HEK293 (cell line): ENCODE measurements at regions not wholly inside any gene's neighbourhood (a gene's known extent, or its start where the extent isn't known, plus 50 kb on each side); places are given as distances from the start of the nearest gene placed in this dataset.

ENCODE experiments used
- CTCF ChIA-PET: fragments of 350-600 bp; formaldehyde crosslinking; extraction: SDS; loops from one replicate; lab custom pipeline; 2021; ENCODE audit warnings: antibody characterized with exemption; lab: Yijun Ruan, JAX
- POLR2A ChIA-PET: fragments of 300-600 bp; formaldehyde crosslinking; extraction: SDS; loops from one replicate; lab custom pipeline; 2020; ENCODE audit warnings: antibody characterized with exemption, inconsistent platforms; lab: Yijun Ruan, JAX
- H3K27ac ChIP-seq: fragments of 200-500 bp; sonication (Bioruptor generic); 2 replicates; pipeline ENCODE4 v1.5.1; 2014; ENCODE audit warnings: low read depth, low read length, control low read depth, inconsistent platforms; ENCODE audit errors: extremely low read depth
- H3K36me3 ChIP-seq, 2 experiments: fragments of 200-500 bp in 1 of 2; sonication (Bioruptor generic) in 1 of 2; 1 replicate in 1 of 2; 2 replicates in 1 of 2; pipeline ENCODE4 v1.5.1; 2014 to 2017; ENCODE audit warnings: inconsistent platforms in 2 of 2, low read length in 2 of 2; ENCODE audit not compliant: control insufficient read depth in 2 of 2, insufficient read depth in 1 of 2
- H3K4me1 ChIP-seq: fragments of 200-500 bp; sonication (Bioruptor generic); 2 replicates; pipeline ENCODE4 v1.5.1; 2014; ENCODE audit warnings: mild to moderate bottlenecking, low read length, inconsistent platforms; ENCODE audit not compliant: control insufficient read depth, insufficient read depth
- H3K4me3 ChIP-seq: 2 replicates; pipeline ENCODE4 v1.5.1; 2011; ENCODE audit warnings: low read depth, mild to moderate bottlenecking, control low read depth, low read length, moderate library complexity
- H3K9me3 ChIP-seq: fragments of 200-500 bp; sonication (Bioruptor generic); 2 replicates; pipeline ENCODE4 v1.5.1; 2014; ENCODE audit warnings: low read depth, low read length, inconsistent platforms; ENCODE audit not compliant: control insufficient read depth, insufficient read depth
- ATF2 ChIP-seq: fragments of 450-650 bp; formaldehyde crosslinking; IDR thresholded peaks from 2 replicates; pipeline ENCODE4 v1.5.1; 2016; ENCODE audit warnings: missing biosample characterization, missing genetic modification characterization, low read depth
- BCL6B ChIP-seq: fragments of 450-650 bp; formaldehyde crosslinking; IDR thresholded peaks from 2 replicates; pipeline ENCODE4 v1.5.1; 2017; ENCODE audit warnings: missing biosample characterization, missing genetic modification characterization
- GLI4 ChIP-seq: fragments of 450-650 bp; formaldehyde crosslinking; IDR thresholded peaks from 2 replicates; pipeline ENCODE4 v1.5.1; 2016; ENCODE audit warnings: missing biosample characterization, missing genetic modification characterization
- HIC1 ChIP-seq: fragments of 450-650 bp; formaldehyde crosslinking; IDR thresholded peaks from 2 replicates; pipeline ENCODE4 v1.5.1; 2016; ENCODE audit warnings: missing biosample characterization, missing genetic modification characterization
- MYNN ChIP-seq: fragments of 450-650 bp; formaldehyde crosslinking; IDR thresholded peaks from 2 replicates; pipeline ENCODE4 v1.5.1; 2016; ENCODE audit warnings: missing biosample characterization, missing genetic modification characterization, borderline replicate concordance
- PBX3 ChIP-seq: sonication (generic); formaldehyde crosslinking; IDR thresholded peaks from 2 replicates; pipeline ENCODE4 v1.8.1; 2022; ENCODE audit warnings: mild to moderate bottlenecking, moderate library complexity, missing genetic modification reagents
- SCRT1 ChIP-seq: fragments of 450-650 bp; formaldehyde crosslinking; IDR thresholded peaks from 2 replicates; pipeline ENCODE4 v1.5.1; 2016; ENCODE audit warnings: missing biosample characterization, missing genetic modification characterization, borderline replicate concordance
- ZFP41 ChIP-seq: fragments of 450-650 bp; formaldehyde crosslinking; IDR thresholded peaks from 2 replicates; pipeline ENCODE4 v1.5.1; 2016; ENCODE audit warnings: missing biosample characterization, missing genetic modification characterization, borderline replicate concordance
- ZNF121 ChIP-seq: fragments of 450-650 bp; formaldehyde crosslinking; IDR thresholded peaks from 2 replicates; pipeline ENCODE4 v1.5.1; 2016; ENCODE audit warnings: missing biosample characterization, missing genetic modification characterization
- ZNF140 ChIP-seq: fragments of 450-650 bp; formaldehyde crosslinking; IDR thresholded peaks from 2 replicates; pipeline ENCODE4 v1.5.1; 2016; ENCODE audit warnings: missing biosample characterization, missing genetic modification characterization
- ZNF19 ChIP-seq: fragments of 450-650 bp; formaldehyde crosslinking; IDR thresholded peaks from 2 replicates; pipeline ENCODE4; 2016; ENCODE audit warnings: missing biosample characterization, missing genetic modification characterization, low read depth
- ZNF202 ChIP-seq: fragments of 450-650 bp; formaldehyde crosslinking; IDR thresholded peaks from 2 replicates; pipeline ENCODE4 v1.5.1; 2016; ENCODE audit warnings: missing biosample characterization, missing genetic modification characterization, borderline replicate concordance
- ZNF341 ChIP-seq: fragments of 450-650 bp; formaldehyde crosslinking; IDR thresholded peaks from 2 replicates; pipeline ENCODE4; 2016; ENCODE audit warnings: low read depth, missing biosample characterization, missing genetic modification characterization
- ZNF350 ChIP-seq: fragments of 450-650 bp; formaldehyde crosslinking; IDR thresholded peaks from 2 replicates; pipeline ENCODE4 v1.5.0; 2017; ENCODE audit warnings: missing biosample characterization, mild to moderate bottlenecking, missing genetic modification characterization
- ZNF514 ChIP-seq: fragments of 450-650 bp; formaldehyde crosslinking; IDR thresholded peaks from 2 replicates; pipeline ENCODE4 v1.5.1; 2016; ENCODE audit warnings: missing biosample characterization, missing genetic modification characterization
- ZNF544 ChIP-seq: fragments of 450-650 bp; formaldehyde crosslinking; IDR thresholded peaks from 2 replicates; pipeline ENCODE4 v1.5.0; 2017; ENCODE audit warnings: missing biosample characterization, missing genetic modification characterization
- ZNF548 ChIP-seq: fragments of 450-650 bp; formaldehyde crosslinking; IDR thresholded peaks from 2 replicates; pipeline ENCODE4 v1.5.1; 2016; ENCODE audit warnings: missing biosample characterization, missing genetic modification characterization
- ZNF549 ChIP-seq: fragments of 450-650 bp; IDR thresholded peaks from 2 replicates; pipeline ENCODE4 v1.5.1; 2018; ENCODE audit warnings: missing biosample characterization, missing genetic modification characterization, mild to moderate bottlenecking, inconsistent platforms, moderate library complexity
- ZNF600 ChIP-seq: fragments of 450-650 bp; formaldehyde crosslinking; IDR thresholded peaks from 2 replicates; pipeline ENCODE4 v1.5.1; 2016; ENCODE audit warnings: missing biosample characterization, missing genetic modification characterization
- ZNF670 ChIP-seq: fragments of 450-650 bp; formaldehyde crosslinking; IDR thresholded peaks from 2 replicates; pipeline ENCODE4 v1.5.1; 2016; ENCODE audit warnings: missing biosample characterization, missing genetic modification characterization, low read depth
- ZNF692 ChIP-seq: fragments of 450-650 bp; formaldehyde crosslinking; IDR thresholded peaks from 2 replicates; pipeline ENCODE4 v1.5.1; 2016; ENCODE audit warnings: missing biosample characterization, missing genetic modification characterization
- ZNF837 ChIP-seq: fragments of 450-650 bp; formaldehyde crosslinking; IDR thresholded peaks from 2 replicates; pipeline ENCODE4 v1.5.1; 2016; ENCODE audit warnings: missing biosample characterization, missing genetic modification characterization
- TF ChIP-seq, protein P1 (sequence below): fragments of 450-650 bp; formaldehyde crosslinking; IDR thresholded peaks from 2 replicates; pipeline ENCODE4 v1.5.1; 2016; ENCODE audit warnings: missing biosample characterization, missing genetic modification characterization

DNA sequence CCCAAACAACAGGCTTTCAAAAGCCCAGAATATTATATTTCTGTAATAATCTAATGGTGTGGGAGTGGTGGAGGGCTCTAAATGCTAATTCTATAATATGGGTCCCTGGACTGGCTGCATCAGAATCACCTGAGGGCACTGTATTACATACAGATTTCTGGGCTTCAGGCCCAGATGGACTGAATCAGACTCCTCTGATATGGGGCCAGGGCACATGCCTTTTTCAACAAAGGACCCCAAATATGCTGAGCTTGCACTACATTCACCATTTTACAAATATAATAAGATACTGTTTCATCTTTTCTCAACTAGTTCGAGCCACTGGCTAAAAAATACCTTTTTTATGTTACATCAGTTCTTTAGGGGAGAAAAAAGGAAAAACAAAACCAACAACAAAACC, 309.7 kb downstream of the MAP2K6 start:
- POLR2A ChIA-PET, result no interaction called here
- H3K9me3 ChIP-seq, result no peaks in the 10 kb centered on the region
- TF ChIP-seq MYNN (tag by site-specific recombination) (no peak), ZNF837 (tag by site-specific recombination) (no peak), ZNF670 (tag by site-specific recombination) (no peak), ZNF548 (tag by site-specific recombination) (no peak), ATF2 (no peak), ZNF341 (tag by site-specific recombination) (no peak), HIC1 (tag by site-specific recombination) (no peak), ZNF600 (no peak), ZNF140 (tag by site-specific recombination) (no peak), ZNF121 (tag by site-specific recombination) (no peak), ZNF544 (tag by site-specific recombination) (no peak)
- H3K27ac ChIP-seq, result no peak overlapping the region
- CTCF ChIA-PET, result interaction anchor here (0.7 to 2.2 kb wide), 4 partner anchors 52 to 420 kb away, joined by 3 to 9 read pairs (median 6); no protein-coding TSS in a partner anchor
- H3K4me1 ChIP-seq, result no peaks in the 10 kb centered on the region
- H3K36me3 ChIP-seq, result no peaks in the 10 kb centered on the region
- no peak overlapping the region for H3K4me3 ChIP-seq

DNA sequence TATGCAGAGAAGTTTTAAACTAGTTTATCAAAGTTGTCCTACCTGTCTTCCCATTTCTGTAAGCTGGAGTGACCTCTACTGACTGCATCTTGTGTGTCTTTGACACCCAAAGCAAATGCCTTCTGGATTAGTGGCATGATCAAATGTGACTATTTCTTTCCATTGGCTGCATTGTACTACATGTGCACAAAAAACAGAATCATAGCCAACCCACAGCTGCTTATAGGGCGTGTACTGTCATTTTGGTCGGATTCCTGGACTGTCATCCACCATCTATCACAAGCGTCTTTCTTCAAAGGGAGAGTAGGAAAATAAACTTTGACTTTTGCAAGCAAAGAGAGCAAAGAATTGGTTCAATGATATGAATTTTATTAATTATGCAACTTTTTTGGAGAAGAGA, 310.6 kb downstream of the MAP2K6 start:
- CTCF ChIA-PET, result interaction anchor here (1.2 kb wide), 1 partner anchor 53 kb away, joined by 5 read pairs; no protein-coding TSS in a partner anchor
- Histone ChIP-seq H3K27ac (no peak overlapping the region), H3K4me3 (no peak overlapping the region), H3K36me3 (no peaks in the 10 kb centered on the region)
- no peak for TF ChIP-seq ZNF514
- no peak for TF ChIP-seq PBX3 (CRISPR knock-in tag)
- no peak for TF ChIP-seq ZFP41 (tag by site-specific recombination)
- TF ChIP-seq ZNF341 (tag by site-specific recombination), result no peak
- no peak for TF ChIP-seq ZNF19
- TF ChIP-seq GLI4 (tag by site-specific recombination), result no peak
- TF ChIP-seq ZNF549 (tag by site-specific recombination), result no peak
- no peak for TF ChIP-seq SCRT1
- TF ChIP-seq, protein P1, sequence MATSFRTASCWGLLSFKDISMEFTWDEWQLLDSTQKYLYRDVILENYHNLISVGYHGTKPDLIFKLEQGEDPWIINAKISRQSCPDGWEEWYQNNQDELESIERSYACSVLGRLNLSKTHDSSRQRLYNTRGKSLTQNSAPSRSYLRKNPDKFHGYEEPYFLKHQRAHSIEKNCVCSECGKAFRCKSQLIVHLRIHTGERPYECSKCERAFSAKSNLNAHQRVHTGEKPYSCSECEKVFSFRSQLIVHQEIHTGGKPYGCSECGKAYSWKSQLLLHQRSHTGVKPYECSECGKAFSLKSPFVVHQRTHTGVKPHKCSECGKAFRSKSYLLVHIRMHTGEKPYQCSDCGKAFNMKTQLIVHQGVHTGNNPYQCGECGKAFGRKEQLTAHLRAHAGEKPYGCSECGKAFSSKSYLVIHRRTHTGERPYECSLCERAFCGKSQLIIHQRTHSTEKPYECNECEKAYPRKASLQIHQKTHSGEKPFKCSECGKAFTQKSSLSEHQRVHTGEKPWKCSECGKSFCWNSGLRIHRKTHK (tag by site-specific recombination), result no peak
- no peak for TF ChIP-seq ZNF121 (tag by site-specific recombination)
- no peak for TF ChIP-seq ZNF692 (tag by site-specific recombination)
- TF ChIP-seq ZNF202 (tag by site-specific recombination), result no peak
- TF ChIP-seq BCL6B (tag by site-specific recombination), result no peak
- no peak for TF ChIP-seq ZNF350 (tag by site-specific recombination)
- TF ChIP-seq, all 188 proteins: peak for 0
- Histone ChIP-seq H3K9me3 (no peaks in the 10 kb centered on the region), H3K4me1 (no peaks in the 10 kb centered on the region)
- POLR2A ChIA-PET, result no interaction called here
